Stimulated activated naive CD4-positive, alpha-beta T cell (primary cell): ENCODE measurements at regions not wholly inside any gene's neighbourhood (a gene's known extent, or its start where the extent isn't known, plus 50 kb on each side); places are given as distances from the start of the nearest gene placed in this dataset.
"Not testable (repeated sequence)": the region's sequence is repeated elsewhere in the genome, so short reads cannot be mapped to it uniquely, and the experiment has no call there.

Experiments used
- DNase-seq, 6 experiments: peaks; one replicate each; lab custom pipeline; 2025; lab: John Stamatoyannopoulos, UW

GRCh38 chr1:172754609-172755008 lies 95.7 kb downstream of the FASLG start:
- DNase-seq: no peak

GRCh38 chr1:172755099-172755498 lies 96.2 kb downstream of the FASLG start:
- DNase-seq: no peak

GRCh38 chr1:172756024-172756423 lies 97.1 kb downstream of the FASLG start:
- DNase-seq: no peak

- no peak for DNase-seq
These were observed 99.4 kb downstream of the FASLG start for GRCh38 chr1:172758259-172758658.

- DNase-seq: no peak
These were observed 101.2 kb downstream of the FASLG start for GRCh38 chr1:172760121-172760520.

- DNase-seq: no peak
These were observed 102.9 kb downstream of the FASLG start for GRCh38 chr1:172761581-172762486.

- DNase-seq: no peak
These were observed 104.2 kb downstream of the FASLG start for GRCh38 chr1:172763057-172763456.

GRCh38 chr1:172764378-172764777 lies 105.5 kb downstream of the FASLG start:
- peak; percentile 25 to 84 (median 64) for DNase-seq

GRCh38 chr1:172766462-172766861 lies 107.6 kb downstream of the FASLG start:
- DNase-seq: no peak

- DNase-seq: no peak
These were observed 111.2 kb downstream of the FASLG start for GRCh38 chr1:172770071-172770470.

- DNase-seq: no peak
These were observed 115.7 kb downstream of the FASLG start for GRCh38 chr1:172774561-172774960.

GRCh38 chr1:172775606-172776005 lies 116.7 kb downstream of the FASLG start:
- no peak for DNase-seq

GRCh38 chr1:172776071-172776470 lies 117.2 kb downstream of the FASLG start:
- DNase-seq: no peak

- no peak for DNase-seq
These were observed 118.9 kb downstream of the FASLG start for GRCh38 chr1:172777767-172778166.

GRCh38 chr1:172778456-172779455 lies 119.9 kb downstream of the FASLG start:
- peak in 2 of 6 experiments; percentile 6 to 9 for DNase-seq

GRCh38 chr1:172779491-172779890 lies 120.6 kb downstream of the FASLG start:
- no peak for DNase-seq

GRCh38 chr1:172781513-172782140 lies 122.7 kb downstream of the FASLG start:
- DNase-seq: no peak

- DNase-seq: no peak
These were observed 130.9 kb downstream of the FASLG start for GRCh38 chr1:172789840-172790239.

- no peak for DNase-seq
These were observed 131.3 kb downstream of the FASLG start for GRCh38 chr1:172790245-172790644.

- DNase-seq: no peak
These were observed 134.9 kb downstream of the FASLG start for GRCh38 chr1:172793823-172794222.

GRCh38 chr1:172795741-172796140 lies 136.8 kb downstream of the FASLG start:
- no peak for DNase-seq

GRCh38 chr1:172799804-172800203 lies 140.9 kb downstream of the FASLG start:
- DNase-seq: not testable (repeated sequence)
